GM18499 (cell line): ENCODE measurements at regions not wholly inside any gene's neighbourhood (a gene's known extent, or its start where the extent isn't known, plus 50 kb on each side); places are given as distances from the start of the nearest gene placed in this dataset.

ENCODE experiments used
- ATAC-seq: cut with Tn5 transposase; IDR thresholded peaks from one replicate; pipeline ENCODE4 v1.9.1; 2021; ENCODE audit warnings: moderate number of reproducible peaks; ENCODE audit not compliant: insufficient read depth, unreplicated experiment

- ATAC-seq, result no peak
These were observed 103.4 kb upstream of the NEDD9 start for GRCh38 chr6:11335826-11336225.

GRCh38 chr6:11333132-11333849, 100.8 kb upstream of the NEDD9 start:
- no peak for ATAC-seq

- ATAC-seq, result no peak
These were observed 100.0 kb upstream of the NEDD9 start for GRCh38 chr6:11332463-11332862.

DNA sequence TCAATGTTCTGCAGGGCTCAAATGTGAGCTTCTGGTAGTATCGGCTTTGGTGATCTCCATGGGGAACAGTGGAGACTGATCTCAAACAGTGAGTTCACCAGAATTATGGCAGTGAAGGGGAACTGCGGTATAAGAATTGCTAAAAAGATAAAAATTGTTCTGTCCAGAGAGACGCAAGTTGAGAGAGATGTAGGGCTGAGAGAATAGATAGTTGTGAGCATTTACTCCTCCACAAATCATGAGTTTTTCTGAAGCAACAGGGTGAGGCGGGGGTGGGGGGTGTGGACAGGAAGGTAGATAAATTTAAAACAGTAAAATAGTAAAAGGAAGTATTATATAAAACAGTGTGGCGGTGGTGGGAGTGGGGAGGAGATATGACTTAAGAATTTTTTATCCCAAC, 98.6 kb upstream of the NEDD9 start:
- no peak for ATAC-seq

DNA sequence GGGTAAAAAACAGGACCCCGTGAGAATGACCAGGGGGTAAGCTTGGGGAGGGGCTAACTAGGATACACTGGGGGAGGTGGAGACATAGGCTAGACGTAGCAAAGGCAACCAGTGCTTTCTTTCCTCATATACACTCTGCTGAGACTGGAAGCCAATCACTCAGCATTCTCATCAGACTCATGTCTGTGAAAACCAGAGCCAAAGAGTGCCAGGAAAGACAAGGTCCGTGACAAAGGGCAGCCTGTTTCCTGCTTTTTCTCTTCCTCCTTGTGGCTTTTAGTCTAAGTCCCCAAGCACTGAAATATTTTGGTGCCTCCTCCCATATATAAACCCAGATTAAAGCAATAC, 97.9 kb upstream of the NEDD9 start:
- ATAC-seq, result no peak

DNA sequence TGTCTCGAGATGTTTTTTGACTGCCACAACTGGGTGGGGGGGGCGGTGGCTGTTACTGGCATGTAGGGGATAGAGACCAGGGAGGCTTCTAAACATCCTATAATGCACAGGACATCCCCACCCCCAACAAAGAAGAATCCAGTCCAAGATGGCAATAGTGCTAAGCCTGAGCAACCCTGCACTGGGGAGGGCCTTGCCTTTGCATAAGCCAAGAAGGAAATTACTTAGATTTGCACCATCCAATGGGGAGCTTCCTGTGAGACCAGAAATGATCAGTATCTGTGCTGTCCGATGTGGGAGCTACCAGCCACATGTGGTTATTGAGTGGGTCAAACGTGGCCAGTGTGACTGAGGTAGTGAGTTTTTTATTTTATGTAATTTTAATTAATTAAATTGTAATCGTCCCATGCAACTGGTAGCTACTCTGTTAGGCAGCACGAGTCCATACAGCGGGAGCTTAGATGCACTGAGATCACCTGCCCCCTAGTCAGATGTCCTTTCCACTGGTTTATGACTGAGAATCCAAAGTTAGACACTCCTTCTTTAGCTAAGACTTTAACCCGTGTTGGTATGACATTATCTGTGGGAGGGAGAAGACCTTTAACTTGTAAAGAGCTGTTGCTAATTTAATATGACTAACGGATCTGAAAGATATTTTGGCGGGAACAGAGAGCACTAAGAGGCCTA, 97.4 kb upstream of the NEDD9 start:
- ATAC-seq, result no peak

GRCh38 chr6:11328613-11329247, 96.3 kb upstream of the NEDD9 start:
- ATAC-seq, result no peak

DNA sequence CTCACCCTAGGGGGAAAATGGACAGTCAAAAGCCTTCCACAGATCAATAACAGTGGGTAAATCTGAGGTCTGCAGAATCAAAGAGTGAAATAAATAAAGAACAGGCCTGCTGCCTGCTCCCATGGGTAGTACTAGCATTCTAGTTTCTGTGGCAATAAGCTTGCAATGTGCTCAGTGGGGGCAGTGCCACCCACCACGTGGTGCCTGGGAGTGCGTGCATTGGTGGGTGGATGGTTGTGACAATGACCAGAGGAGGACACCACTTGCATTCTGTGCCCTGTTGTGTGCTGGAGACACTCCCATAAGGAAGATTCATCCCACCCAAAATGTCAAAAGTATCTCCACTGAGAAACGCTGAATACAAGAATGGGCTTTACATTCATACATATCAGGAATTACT, 95.5 kb upstream of the NEDD9 start:
- no peak for ATAC-seq

DNA sequence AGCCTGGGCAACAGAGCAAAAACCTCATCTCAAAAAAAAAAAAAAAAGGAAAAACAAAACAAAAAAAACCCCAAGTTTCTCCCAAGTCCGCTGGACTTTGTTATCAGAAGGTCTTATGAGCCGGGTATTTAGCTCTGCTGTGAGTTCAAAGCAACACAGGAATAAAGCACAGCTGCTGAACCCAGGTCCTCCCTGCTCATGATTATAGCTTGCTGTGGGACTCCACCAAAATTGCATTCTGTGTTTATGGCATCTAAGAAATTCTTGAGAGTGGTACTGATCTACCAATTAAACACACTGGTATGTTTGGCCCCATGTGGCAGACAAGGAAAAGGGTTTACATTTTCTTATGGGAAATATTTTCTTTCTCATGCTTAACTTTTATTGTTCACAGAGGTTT, 93.6 kb upstream of the NEDD9 start:
- ATAC-seq, result no peak

DNA sequence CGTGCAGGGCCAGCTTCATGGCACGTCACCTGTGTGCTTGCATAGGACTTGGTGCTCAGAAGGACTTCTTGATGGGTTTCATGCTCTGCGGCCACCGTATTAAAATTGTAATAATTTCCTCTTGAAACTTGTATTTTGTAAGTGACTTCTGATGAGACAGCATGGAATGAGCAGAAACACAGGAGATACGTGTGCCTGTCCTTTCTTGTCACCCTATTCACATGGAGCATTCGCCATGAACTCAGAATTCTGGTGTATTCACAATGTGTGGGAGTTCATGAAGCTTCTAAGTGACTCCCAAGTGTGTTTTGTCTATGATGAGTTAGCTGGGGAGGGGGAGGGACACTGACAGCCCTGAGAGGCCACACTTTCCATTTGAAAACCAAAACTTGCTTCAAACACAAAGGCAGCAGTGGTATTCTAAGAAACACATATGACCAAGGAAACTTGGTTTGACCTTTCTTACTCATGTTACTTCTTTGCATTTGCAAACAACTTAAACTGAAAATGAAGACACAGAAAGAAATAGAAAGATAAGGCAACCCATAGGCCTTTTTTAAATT, 92.1 kb upstream of the NEDD9 start:
- ATAC-seq, result peak; percentile 72

DNA sequence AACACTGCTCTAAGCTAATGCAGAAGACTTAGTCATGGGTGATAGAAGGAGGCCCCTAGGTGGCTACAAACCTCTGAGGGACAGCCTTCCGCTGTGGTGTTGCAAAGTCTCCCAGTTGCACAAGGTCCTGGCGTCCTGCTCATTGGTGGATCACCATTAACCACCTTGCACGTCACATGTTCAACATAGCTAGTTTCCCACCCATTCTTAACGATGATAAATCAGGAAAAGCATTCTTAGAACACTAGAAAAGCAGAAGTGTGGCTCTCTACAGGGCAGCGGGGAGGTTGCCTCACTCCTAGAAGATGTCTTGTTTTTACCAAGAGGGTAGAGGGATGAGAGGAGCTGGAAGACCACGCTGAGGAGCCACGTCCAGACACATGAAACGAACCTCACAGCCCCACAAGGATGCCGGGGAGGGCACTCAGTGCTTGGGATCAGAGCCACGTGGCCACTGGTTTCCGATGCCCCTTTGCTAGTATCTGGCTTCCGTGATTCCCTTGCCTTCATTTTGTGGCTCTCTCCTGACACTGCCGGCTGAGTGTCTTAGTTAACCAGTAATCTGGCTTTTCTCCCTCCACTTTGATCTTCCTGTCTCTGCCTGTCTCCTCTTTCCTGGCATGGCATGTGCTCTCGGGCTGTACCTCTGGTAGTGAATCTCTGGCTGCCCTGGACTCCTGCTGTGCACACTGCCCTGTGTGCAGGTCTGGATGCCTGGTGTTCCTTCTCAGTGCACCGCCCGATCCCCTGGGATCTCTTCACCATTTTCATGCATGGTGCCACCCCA, 91.4 kb upstream of the NEDD9 start:
- ATAC-seq, result no peak

GRCh38 chr6:11322252-11322885, 89.9 kb upstream of the NEDD9 start:
- no peak for ATAC-seq

GRCh38 chr6:11320914-11321597, 88.6 kb upstream of the NEDD9 start:
- no peak for ATAC-seq

- no peak for ATAC-seq
These were observed 86.7 kb upstream of the NEDD9 start for GRCh38 chr6:11318835-11319813.

DNA sequence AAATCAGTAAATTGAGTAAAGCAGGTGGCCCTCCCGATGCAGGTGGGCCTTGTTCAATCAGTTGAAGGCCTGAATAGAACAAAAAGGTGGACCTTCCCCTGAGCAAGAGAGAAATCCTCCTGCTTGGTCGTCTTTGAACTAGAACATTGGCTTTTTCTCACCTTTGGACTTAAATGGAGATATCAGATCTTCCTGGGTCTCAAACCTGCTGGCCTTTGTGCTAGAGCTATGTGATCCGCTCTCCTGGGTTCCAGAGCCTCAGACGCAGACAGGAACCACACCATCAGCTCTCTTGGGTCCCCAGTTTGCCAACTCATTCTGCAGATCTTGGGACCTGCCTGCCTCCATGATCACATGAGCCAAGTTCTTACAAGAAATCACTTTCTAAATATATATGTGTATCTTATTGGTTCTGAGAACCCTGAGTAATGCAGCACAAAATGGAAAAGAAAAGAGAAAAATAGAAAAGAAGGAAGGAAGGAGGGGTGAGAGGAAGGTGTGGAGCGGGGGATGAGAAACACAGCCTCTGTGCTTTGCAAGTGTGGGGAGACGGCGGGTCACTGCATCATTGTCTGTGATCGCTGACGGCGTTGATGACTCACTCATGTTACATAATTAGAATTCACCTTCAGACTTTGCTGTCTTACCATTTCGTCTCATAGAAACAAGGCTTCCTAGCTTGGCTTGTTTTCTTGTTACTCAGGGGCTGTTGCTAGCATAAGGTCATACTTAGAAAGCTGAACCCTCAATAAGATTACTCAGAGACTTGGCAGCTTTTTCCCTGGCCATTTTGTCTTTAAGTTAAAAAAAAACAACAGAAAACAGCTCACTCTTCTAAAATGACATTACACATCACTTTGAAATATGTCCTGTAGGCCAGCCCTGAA, 85.7 kb upstream of the NEDD9 start:
- ATAC-seq, result peak; percentile 82

- no peak for ATAC-seq
These were observed 83.4 kb upstream of the NEDD9 start for GRCh38 chr6:11315743-11316437.

DNA sequence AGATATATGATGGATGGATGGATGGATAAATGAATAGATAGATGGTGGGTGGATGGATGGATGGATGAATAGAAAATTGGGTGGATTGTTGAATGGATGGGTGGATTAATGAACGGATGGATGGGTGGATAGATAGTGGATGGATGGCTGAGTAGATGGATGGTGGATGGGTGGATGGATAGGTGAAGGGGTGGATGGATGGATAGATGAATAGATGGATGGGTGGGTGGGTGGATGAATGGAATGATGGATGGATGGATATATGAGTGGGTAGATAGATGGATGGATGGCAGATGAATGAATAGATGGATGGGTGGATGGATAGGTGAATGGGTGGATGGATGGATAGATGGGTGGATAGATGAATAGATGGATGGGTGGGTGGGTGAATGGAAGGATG, 80.7 kb upstream of the NEDD9 start:
- no peak for ATAC-seq
